Liver (tissue), 3 donors: ENCODE measurements at regions not wholly inside any gene's neighbourhood (a gene's known extent, or its start where the extent isn't known, plus 50 kb on each side); places are given as distances from the start of the nearest gene placed in this dataset.

Experiments used
- TF ChIP-seq, protein P1 (sequence below): fragments of 150-350 bp; IDR thresholded peaks from 2 replicates; pipeline ENCODE4 v1.5.1; 2017; ENCODE audit warnings: improper control_type of control experiment, low read depth, low read length; ENCODE audit not compliant: missing input control
- TF ChIP-seq, protein P2 (sequence below): IDR thresholded peaks from 2 replicates; pipeline ENCODE4 v1.6.1; 2016; ENCODE audit warnings: antibody characterized with exemption
- TF ChIP-seq, protein P3 (sequence below): IDR thresholded peaks from 2 replicates; pipeline ENCODE4 v1.6.1; 2016; ENCODE audit warnings: antibody characterized with exemption, mild to moderate bottlenecking
- donor health status: healthy.
- donor health status: healthy.

DNA sequence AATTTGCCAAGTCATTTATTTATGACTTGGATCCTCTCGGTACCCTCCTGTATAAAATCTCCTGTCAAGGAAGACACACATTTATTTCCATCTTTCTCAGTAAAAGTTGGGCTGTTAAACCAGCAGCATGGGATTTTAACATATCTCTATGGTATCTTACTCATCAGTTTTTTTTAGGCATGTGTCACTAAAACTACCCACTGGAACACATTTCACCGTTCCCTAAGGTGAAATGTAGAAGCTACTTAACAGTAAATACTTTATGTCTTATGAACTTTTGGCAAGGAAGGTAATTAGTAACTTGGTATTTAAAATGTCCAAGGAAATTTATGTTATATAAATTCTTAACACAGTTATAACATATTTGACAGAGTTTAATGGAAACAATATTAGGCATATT, 152.5 kb upstream of the HDAC9 start:
- TF ChIP-seq, protein P1, sequence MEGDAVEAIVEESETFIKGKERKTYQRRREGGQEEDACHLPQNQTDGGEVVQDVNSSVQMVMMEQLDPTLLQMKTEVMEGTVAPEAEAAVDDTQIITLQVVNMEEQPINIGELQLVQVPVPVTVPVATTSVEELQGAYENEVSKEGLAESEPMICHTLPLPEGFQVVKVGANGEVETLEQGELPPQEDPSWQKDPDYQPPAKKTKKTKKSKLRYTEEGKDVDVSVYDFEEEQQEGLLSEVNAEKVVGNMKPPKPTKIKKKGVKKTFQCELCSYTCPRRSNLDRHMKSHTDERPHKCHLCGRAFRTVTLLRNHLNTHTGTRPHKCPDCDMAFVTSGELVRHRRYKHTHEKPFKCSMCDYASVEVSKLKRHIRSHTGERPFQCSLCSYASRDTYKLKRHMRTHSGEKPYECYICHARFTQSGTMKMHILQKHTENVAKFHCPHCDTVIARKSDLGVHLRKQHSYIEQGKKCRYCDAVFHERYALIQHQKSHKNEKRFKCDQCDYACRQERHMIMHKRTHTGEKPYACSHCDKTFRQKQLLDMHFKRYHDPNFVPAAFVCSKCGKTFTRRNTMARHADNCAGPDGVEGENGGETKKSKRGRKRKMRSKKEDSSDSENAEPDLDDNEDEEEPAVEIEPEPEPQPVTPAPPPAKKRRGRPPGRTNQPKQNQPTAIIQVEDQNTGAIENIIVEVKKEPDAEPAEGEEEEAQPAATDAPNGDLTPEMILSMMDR, result no peak
- TF ChIP-seq, protein P2, sequence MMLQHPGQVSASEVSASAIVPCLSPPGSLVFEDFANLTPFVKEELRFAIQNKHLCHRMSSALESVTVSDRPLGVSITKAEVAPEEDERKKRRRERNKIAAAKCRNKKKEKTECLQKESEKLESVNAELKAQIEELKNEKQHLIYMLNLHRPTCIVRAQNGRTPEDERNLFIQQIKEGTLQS, result no peak
- TF ChIP-seq, protein P3, sequence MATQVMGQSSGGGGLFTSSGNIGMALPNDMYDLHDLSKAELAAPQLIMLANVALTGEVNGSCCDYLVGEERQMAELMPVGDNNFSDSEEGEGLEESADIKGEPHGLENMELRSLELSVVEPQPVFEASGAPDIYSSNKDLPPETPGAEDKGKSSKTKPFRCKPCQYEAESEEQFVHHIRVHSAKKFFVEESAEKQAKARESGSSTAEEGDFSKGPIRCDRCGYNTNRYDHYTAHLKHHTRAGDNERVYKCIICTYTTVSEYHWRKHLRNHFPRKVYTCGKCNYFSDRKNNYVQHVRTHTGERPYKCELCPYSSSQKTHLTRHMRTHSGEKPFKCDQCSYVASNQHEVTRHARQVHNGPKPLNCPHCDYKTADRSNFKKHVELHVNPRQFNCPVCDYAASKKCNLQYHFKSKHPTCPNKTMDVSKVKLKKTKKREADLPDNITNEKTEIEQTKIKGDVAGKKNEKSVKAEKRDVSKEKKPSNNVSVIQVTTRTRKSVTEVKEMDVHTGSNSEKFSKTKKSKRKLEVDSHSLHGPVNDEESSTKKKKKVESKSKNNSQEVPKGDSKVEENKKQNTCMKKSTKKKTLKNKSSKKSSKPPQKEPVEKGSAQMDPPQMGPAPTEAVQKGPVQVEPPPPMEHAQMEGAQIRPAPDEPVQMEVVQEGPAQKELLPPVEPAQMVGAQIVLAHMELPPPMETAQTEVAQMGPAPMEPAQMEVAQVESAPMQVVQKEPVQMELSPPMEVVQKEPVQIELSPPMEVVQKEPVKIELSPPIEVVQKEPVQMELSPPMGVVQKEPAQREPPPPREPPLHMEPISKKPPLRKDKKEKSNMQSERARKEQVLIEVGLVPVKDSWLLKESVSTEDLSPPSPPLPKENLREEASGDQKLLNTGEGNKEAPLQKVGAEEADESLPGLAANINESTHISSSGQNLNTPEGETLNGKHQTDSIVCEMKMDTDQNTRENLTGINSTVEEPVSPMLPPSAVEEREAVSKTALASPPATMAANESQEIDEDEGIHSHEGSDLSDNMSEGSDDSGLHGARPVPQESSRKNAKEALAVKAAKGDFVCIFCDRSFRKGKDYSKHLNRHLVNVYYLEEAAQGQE, result no peak
